Fibroblast of skin of right biceps (primary cell): ENCODE measurements at regions not wholly inside any gene's neighbourhood (a gene's known extent, or its start where the extent isn't known, plus 50 kb on each side); places are given as distances from the start of the nearest gene placed in this dataset.
"Not testable (repeated sequence)": the region's sequence is repeated elsewhere in the genome, so short reads cannot be mapped to it uniquely, and the experiment has no call there.

Experiments
- DNase-seq: peaks from one replicate; pipeline ENCODE4 v3.0.0-alpha.2; 2013

DNA sequence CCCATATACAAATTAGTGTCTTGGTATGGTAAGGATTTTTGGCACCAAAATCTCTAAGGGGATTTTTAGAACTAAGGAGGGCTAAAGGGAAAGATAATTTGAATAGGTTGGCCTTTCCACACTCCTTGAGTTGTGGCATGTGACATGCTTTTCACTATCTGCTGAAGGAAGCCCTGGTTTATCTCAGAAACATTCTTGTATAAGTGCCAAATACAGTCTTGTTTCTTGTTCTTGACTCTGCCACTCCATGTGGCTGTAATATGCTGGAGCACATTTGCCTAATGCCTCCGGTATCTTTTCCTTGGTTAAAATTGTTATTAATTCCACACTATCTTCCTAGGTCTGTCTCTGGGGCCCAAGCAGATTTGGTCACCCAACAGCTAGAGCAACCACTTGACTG is 457.0 kb downstream of the USP25 start:
- peak; percentile 36 for DNase-seq

DNA sequence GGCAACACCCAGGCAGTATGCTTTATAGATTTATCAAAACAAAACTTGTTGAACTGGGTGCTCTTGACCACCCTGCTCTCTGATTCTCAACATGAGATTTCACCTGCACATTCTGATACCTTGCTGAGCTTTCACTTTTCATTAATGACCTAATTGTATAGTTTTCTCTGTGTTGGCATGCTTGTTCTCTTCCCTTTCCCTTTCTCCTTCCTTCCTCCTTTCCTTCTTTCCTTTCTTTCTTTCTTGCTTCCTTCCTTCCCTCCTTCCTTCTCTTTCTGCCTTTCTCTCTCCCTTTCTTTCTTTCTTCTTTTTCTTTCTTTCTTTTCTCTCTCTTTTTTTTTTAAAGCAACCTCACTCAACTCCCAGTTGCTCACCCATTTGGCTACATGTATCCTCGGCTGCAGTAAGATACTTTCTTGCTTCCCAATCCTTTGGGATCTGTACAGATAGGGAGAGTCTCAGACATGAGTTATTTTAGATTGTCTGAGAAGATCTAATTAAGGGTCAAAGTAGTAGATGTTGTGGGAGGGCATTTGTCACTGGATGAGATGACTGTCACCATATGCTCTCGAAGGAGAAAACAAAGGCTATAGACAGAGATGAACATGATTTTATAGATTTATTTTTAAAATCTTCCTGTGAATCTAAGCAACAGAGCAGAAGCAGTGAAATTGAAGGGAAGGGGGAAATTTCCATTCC is 458.0 kb downstream of the USP25 start:
- no peak for DNase-seq

DNA sequence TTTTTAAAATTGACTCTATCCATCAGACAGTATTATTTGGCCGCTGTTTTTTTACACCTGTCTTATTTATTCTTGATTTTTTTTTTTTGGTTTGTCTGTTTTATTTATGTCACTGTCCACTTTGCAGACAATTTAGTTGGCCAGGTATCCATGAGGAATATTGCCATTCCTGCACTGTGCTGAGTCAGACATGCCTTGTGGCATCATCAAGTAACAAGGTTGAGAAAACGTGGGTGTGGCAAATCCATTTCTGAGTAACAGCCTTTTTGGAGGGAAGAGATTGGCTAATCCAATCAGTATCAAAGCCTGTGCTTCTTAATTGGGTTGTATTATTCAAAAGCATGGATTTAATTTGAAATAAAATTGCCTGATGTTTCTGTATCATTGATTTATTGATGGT is 463.1 kb downstream of the USP25 start:
- DNase-seq, result peak; percentile 48

DNA sequence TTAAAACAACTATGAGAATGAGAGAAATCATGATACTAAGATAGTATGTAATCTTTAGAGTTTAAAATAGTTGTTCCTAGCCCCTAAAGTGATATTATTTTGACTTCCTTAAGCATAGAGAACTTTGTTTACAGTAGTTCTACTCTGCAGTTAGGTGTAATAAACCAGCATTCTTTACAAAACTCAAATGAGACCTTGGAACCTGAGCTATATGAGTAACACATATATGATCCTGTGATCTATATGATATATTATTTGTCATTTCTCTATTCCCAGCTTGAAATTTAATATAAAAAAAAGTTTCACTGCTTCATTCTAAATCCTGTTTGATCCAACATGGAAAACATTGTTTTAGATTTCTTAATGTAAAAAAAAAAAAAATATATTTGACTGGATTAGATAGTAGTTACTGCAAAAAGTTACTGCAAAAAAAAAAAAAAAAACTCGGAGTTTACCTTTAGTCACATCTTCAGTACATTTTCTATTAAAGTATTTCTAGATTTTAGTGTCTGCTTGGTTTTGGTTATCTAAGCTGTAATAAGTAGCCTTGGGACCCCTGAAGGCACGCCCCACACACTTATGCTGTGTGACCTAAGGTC is 463.8 kb downstream of the USP25 start:
- no peak for DNase-seq

DNA sequence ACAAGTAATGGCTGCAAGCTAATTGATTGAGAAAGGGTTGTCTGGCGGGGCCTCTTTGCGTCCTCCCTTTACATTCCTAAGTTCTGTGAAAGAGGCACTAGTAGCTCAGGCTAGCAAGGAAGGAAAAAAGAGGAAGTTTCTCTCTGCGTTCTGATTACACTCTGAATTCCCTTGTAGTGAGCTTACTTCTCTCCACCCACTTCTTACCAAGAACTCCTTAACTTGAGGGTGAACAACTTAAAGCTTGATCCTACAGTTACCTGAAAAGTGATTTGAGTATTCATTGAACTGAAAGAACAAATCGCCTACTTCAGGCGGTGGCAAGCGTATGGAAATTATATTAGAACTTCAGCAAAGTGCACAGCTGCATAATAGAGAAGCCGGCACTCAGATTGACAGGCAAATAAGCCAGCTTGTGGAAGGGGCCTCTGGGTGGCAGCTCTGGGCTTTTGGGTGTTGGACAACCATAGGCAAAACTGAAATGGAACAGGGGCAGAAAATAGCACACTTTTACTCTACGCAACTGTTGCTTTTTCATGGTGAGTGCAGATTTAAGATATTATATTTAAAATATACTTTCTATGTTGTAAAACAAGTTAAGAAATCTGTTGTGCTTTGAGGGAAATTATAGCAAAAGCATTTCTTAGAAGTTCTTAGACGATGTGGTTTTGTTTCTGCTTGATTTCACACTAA is 464.5 kb downstream of the USP25 start:
- DNase-seq, result peak; percentile 84

DNA sequence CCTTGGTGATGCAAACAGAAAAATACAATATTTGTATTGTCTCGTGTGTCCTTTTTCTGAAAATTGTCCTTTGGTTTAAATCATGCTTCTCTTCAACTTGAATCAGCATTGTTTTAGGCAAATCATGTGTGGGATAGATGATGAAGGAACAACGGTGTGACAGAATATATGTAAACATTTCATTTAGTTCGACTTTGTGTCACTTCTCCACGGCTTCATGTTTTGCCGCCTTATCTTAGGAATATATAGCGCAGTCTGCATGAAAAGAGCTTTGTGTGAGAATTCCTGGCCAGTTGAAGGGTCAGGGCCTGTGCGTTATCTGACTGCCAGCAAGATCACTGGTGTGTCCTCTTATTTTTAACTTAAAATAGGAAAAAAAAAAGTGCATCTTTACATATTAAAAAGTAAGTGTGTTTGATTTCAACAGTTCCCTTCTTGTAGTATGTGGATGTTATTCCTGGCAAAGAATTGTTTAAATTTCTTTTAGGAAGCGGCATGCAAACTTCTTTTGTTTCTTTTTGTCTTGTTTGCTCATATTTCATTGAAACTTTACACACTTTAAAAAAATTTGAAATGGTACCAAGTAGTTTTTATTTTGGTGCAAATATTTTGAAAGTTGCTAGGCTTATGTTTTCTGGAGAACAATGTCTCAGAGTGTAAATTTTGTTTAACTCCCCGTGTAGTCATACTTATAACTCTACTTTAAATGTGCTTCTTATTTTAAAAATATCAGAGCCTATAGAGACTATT is 465.2 kb downstream of the USP25 start:
- peak; percentile 28 for DNase-seq

DNA sequence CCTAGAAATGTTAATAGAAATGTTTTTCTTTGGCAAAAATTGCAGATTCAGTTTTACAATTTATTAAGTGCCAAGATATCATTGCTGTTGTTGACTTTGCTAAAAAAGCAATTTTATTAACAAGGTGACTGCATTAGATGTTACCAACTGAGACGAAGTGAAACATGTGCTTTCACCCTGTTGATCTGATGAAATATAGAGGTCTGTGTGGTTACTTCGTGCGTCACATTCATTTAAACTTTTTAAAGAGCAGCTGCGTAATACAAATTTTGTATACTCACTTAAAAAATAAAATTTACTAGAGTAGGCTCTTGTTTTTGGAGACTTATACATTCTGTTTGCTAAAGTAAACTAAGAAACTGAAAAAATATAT is 465.7 kb downstream of the USP25 start:
- DNase-seq, result peak; percentile 55

DNA sequence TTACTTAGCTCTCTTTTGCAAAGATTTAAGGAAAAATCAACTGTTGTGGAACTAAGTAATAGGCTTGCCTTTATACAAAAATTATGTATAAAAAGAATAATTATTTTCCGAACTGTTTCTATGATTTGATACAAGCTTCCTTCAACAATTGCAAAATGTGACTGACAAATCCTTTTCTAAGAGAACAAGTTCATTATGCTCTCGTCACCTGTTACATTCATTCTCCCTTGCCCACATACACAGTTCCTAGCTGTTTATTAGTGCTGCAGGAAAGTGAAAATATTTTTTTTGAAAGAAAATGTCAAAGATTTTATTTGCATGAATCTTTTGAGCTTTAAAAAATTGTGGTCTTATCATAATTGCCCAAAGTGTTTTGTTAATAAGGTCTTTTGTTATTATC is 466.2 kb downstream of the USP25 start:
- DNase-seq, result no peak

DNA sequence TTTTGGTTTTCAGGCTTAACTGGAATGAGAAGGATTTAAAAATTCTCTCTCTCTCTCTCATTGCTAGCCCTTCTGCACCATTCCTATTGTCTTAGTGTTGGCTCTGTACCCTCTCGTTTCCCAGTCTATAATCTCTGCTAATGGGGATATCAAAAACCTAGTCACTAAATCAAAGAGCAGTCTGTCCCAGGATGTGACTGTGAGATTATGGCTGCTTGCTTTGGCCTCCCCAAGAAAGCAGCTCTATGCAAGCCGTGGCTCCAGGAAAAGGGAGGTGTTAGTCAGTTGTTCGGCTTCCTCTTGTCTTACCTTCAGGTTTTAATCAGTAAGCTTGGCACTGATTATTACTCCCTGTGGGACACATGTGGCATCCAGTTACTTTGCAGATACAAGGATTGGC is 468.8 kb downstream of the USP25 start:
- DNase-seq, result no peak

DNA sequence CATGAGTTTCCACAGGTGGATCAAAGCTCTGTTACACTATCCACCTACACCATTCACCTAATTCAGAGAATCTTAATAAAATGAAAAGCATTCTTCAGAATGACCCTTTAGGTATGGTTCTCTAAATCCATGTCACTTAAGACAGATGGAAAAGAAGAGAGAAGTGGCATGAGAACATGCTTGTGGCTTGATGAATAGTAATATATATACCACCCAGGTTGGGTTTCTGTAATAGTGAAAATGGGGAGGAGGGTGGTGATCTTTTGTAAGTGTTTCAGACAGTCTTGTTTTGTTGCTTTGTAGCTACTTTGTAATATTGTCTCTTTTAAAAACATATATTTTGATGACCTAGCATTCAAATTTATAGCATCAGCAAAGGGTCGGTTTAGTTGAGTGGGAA is 469.8 kb downstream of the USP25 start:
- DNase-seq, result no peak

DNA sequence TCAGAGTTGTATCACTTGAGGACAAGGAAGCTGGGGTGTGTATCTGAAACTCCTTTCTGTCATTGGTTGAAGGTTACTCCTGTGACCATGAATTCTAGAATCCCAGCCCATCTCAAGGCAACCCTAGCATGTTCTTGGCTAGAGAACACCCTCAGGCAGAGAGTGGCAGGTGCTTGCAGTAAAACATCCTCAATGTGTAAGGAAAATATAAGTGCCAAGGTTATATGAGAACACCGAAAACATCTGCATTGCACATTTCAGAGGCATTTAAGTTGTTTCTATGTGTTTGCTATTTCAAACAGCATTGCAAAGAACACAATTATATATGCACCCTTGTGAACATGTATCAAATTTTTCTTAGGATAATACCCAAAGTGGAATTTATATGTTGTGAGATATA is 471.9 kb downstream of the USP25 start:
- DNase-seq, result no peak

DNA sequence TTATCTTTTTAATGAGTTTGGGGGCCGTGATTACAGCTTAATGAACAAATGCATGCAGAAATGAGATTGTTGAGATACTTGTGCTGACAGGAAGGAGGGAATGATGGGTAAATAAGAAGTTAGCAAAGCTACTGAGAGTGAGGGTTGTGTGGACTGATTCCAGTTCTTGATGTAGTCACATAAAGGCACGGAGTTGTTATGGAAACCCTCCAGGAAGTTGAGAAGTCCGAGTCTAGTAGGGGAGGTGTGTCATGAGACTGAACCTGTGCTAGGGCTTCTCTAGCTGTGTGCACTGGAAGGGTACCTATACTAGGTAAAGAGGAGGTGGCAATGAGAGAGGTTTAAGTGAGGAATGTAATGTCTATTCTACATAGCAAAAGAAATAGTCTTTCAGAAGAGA is 475.7 kb downstream of the USP25 start:
- no peak for DNase-seq

DNA sequence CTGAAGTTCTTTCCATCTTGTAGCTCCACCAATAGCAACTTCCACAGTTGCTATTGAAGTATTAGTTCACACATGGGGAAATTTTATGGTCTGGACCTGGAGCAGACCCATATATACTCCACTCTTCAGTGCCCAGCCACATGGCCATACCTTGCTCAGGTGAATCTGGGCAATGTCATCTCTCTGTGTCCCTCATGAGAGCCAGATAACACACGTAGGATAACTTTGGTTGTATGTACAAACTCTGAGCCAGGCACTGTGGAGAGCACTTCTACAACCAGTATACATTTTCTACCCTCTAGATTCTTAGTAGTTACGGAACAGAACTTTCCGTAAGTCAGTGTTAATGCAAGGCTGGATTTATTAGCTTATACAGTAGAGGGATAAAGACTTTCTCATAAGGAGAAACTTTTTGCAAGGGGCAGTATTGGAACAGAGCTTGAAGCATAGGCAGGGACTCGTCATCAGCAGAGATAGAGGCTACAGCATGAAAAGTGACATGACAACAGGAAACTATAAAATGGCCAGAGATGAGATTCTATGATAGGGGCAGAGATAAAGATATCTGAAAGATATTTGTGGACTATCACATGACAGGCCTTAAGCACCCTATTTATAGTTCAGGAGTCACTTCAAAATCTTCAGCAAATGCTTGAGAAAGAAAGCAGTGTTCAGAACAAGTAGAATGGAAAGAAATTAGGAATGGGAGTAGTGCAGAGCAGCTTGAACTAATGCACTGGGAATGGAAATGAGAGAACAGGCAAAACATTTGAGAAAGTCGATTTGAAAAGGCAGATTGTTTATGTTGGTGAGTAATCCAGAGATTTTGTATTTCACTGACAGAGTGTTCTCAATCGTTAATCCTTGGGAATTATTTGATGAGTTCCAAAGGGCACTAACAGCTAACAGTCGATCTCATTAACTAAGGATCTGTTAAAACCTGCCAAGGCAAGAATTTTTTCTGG is 481.8 kb downstream of the USP25 start:
- peak; percentile 17 for DNase-seq

DNA sequence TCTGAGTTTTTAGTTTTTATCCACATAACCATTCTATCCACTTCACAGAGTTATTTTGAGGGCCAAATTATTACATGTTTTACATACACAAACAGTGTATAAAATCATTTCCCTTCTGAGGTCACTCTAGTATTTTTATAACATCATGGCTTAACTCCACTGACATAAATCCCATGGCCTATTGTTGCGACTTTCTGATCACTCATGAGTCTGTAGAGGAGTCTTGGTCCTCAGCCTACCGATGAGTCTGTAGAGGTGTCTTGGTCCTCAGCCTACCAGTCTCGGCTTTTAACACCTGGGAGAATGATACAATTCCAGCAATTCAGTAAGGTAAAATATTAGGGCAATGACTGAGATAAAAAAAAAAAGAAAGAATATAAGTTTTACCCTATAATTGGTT is 483.7 kb downstream of the USP25 start:
- no peak for DNase-seq

DNA sequence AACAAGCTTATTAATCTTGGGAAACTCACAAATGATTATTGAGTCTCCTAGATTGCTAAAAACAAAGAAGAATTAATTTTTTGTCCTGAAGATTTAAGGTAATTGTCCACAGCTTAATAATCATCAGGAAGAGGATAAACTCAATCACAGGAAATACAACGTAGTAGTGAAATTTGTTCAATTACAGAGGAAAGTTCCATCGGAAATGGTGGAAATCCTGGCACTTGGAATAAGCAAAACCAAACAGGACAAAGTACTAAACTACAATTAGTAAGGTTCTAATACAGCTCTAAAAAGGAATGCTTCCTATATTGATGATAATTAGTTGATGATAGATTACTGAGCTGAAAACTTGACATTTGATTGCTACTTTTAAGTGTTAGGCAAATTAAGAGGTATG is 485.4 kb downstream of the USP25 start:
- DNase-seq, result no peak

DNA sequence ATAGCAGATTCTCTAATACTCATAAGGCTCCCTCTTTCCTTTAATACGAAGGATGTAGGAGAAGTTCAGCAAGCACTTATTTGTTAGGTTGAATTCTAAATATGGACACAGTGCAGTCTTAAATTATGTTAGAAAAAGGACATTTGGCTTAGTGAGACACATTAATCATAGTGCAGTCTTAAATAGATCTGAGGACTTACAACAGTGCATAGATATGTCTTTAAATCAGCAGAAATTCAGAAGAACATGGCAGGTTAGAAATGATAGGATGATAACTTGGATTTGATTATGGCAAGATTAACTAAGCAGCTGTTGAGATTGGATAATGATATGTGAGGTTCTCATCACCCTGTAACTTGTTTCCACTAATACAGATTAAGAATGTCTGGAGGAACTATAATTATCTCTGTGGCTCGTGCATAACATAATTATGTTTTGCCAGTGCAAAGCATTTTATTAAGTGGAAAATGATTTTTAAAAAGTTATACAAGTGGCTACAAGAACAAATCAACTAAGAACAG is 485.9 kb downstream of the USP25 start:
- DNase-seq, result no peak

DNA sequence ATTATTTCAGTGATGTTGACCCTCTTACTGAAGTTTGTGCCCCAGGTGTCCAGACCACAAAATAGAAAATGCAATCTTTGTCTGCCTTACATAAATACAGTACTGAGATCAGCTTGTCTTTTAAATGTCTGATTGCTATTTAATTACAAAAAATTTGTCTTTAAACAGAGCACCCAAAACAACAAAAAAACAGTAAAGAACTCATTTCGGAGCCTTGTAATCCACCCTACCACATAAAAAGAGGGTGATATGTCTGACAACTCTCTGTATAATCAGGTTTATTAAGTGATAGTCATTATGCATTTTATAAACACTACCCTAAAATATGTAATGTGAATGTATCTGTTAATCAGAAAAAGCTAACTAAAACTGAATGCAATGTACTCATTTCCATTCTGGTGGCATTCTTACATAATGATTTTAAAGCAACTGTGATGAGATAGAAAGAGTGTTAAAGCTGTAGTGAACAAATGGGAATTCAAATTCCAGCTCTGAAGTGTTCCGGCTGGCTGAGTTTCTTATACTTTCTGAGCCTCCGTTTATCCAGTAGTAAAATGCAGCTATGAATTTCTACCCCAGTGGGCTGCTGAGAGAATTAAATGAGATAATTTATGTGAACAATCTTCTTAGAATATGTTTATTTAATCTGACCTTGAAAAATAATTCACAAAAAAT is 486.6 kb downstream of the USP25 start:
- no peak for DNase-seq

DNA sequence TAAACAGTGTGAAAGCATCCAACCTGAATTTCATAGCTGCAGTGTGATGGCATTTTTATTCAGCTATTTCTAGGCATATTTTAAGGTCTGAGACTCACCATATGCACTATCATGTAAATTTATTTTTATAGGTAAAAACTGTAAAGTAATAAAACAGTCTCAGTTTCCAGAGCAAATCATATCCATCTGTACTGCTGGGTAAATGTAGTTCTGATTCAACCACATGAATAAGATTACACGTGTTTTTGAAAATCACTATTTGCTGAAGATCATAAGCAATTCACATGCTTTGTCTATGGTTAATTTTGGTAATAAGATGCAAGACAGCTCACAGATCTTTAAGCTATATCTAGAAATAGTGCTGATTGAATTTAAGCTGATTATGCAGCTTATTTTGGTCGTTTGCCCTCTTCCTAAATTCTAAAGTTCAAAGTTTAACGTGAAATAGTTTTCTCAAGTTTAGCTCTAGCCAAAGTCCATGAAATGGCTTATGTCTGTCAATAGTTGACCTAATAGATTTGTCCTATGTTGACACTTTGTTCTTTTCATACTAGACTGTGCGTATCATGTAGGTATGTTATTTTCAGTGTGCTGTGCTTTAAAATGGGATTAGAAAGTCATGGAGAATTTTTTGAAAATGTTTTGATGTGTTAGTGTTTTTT is 489.0 kb downstream of the USP25 start:
- DNase-seq, result no peak

DNA sequence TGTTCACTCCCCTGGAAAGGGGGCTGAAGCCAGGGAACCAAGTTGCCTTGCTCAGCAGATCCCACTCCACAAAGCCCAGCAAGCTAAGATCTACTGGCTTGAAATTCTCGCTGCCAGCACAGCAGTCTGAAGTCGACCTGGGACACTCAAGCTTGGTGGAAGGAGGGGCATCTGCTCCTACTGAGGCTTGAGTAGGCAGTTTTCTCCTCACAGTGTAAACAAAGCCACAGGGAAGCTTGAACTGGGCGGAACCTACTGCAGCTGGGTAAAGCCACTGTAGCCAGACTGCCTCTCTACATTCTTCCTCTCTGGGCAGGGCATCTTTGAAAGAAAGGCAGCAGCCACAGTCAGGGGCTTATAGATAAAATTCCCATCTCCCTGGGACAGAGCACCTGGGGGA is 495.0 kb downstream of the USP25 start:
- DNase-seq, result not testable (repeated sequence)

DNA sequence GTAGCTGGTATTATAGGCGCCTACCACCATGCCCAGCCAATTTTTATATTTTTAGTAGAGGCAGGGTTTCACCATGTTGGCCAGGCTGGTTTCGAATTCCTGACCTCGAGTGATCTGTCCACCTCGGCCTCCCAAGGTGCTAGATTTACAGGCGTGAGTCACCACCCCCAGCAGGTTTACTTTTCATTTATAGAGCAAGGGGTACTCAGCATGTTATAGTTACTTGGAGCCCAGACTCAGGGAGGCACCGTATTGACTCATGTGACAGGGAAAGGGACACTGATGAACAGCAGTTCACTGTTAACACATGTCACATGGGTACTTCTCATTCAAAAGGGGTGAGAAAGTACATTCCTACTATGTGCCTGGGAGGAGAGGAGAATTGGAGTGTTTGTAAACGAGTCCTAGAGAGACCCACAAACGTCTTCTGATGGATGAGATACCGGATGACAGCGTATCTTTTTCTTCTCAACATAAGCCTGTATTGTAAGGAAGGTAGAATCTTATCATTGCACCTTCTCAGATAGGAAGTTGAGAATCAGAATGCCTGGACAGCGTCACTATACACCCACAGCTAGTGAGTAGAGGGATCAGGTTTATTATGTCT is 510.0 kb downstream of the USP25 start:
- no peak for DNase-seq

DNA sequence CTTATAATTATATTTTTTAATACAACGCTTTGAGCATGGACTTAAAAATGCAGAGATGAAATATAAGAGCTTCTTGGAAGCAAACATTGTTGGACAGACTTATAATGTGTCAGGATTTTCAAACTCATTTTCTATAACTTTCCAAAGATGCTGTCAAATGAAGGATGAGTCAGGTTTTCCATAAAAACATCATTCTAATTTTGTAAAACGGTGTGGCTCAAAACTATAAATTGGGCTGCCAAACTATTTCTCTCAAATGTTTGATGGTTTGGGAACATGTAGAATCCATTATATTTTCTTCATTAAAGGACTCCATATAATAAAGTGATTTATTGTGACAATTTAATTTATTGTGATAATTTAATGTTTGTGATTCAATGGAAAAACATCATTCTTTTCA is 511.2 kb downstream of the USP25 start:
- peak; percentile 8 for DNase-seq
